Neuronal stem cell (in vitro differentiated cells): ENCODE measurements at regions not wholly inside any gene's neighbourhood (a gene's known extent, or its start where the extent isn't known, plus 50 kb on each side); places are given as distances from the start of the nearest gene placed in this dataset.
A peak's percentile ranks its signal among the peaks of the same experiment; 100 is the strongest.

Experiments
- DNase-seq: peaks from one replicate; pipeline ENCODE4 v3.0.0-alpha.2; 2013; ENCODE audit warnings: low spot score
- H2AFZ ChIP-seq: one replicate; pipeline ENCODE4 v1.6.1; 2013; ENCODE audit warnings: mild to moderate bottlenecking, low read length, inconsistent platforms
- H2AK5ac ChIP-seq: 2 replicates; pipeline ENCODE4 v1.6.1; 2013; ENCODE audit warnings: low read depth, mild to moderate bottlenecking, inconsistent platforms, low read length, moderate library complexity, mixed read lengths
- H2BK120ac ChIP-seq: 2 replicates; pipeline ENCODE4 v1.6.1; 2013; ENCODE audit warnings: low read depth, mild to moderate bottlenecking, inconsistent platforms, low read length, moderate library complexity, mixed read lengths
- H2BK12ac ChIP-seq: one replicate; pipeline ENCODE4 v1.6.1; 2013; ENCODE audit warnings: low read length, inconsistent platforms
- H2BK15ac ChIP-seq: 2 replicates; pipeline ENCODE4 v1.6.1; 2013; ENCODE audit warnings: mild to moderate bottlenecking, low read length, inconsistent platforms, mixed read lengths
- H2BK5ac ChIP-seq: one replicate; pipeline ENCODE4 v1.6.1; 2013; ENCODE audit warnings: inconsistent platforms, mild to moderate bottlenecking, low read length, moderate library complexity
- H3K14ac ChIP-seq: one replicate; pipeline ENCODE4 v1.6.1; 2013; ENCODE audit warnings: low read length, inconsistent platforms
- H3K18ac ChIP-seq: 2 replicates; pipeline ENCODE4 v1.6.1; 2013; ENCODE audit warnings: low read length, inconsistent platforms
- H3K23ac ChIP-seq: 2 replicates; pipeline ENCODE4 v1.6.1; 2013; ENCODE audit warnings: low read depth, mild to moderate bottlenecking, mixed read lengths, low read length, inconsistent platforms; ENCODE audit not compliant: poor library complexity
- H3K27ac ChIP-seq: replicated peaks from 3 replicates; pipeline ENCODE4 v1.5.1; 2013; ENCODE audit warnings: low read length, inconsistent platforms
- H3K27me3 ChIP-seq, 3 experiments: 2 replicates each; pipeline ENCODE4 v1.6.1; 2013; ENCODE audit warnings: low read length in 3 of 3, mild to moderate bottlenecking in 2 of 3, inconsistent platforms in 1 of 3, low read depth in 1 of 3, mixed read lengths in 1 of 3, moderate library complexity in 1 of 3; ENCODE audit not compliant: control insufficient read depth in 3 of 3, insufficient read depth in 3 of 3
- H3K36me3 ChIP-seq, 2 donors: replicated peaks in 1 of 2; 2 replicates each; pipeline ENCODE4 v1.6.1; 2013; ENCODE audit warnings: low read length in 2 of 2; ENCODE audit not compliant: control insufficient read depth in 2 of 2, insufficient read depth in 2 of 2
- H3K4ac ChIP-seq: 2 replicates; pipeline ENCODE4 v1.6.1; 2013; ENCODE audit warnings: inconsistent platforms, mild to moderate bottlenecking, low read length, moderate library complexity
- H3K4me1 ChIP-seq, 2 donors: 1 replicate in 1 of 2; 2 replicates in 1 of 2; pipeline ENCODE4 v1.6.1; 2013; ENCODE audit warnings: low read length in 2 of 2, low read depth in 1 of 2; ENCODE audit not compliant: control insufficient read depth in 2 of 2, insufficient read depth in 1 of 2
- H3K4me2 ChIP-seq: one replicate; pipeline ENCODE4 v1.6.1; 2013; ENCODE audit warnings: mild to moderate bottlenecking, low read length, inconsistent platforms; ENCODE audit not compliant: insufficient read depth, poor library complexity, severe bottlenecking
- H3K4me3 ChIP-seq, 2 donors: 2 replicates each; pipeline ENCODE4 v1.5.1; 2013; ENCODE audit warnings: low read length in 2 of 2, mild to moderate bottlenecking in 2 of 2, inconsistent platforms in 1 of 2, moderate library complexity in 1 of 2
- H3K79me1 ChIP-seq: one replicate; pipeline ENCODE4 v1.6.1; 2013; ENCODE audit warnings: low read depth, mild to moderate bottlenecking, inconsistent platforms, low read length, moderate library complexity
- H3K9ac ChIP-seq: one replicate; pipeline ENCODE4 v1.6.1; 2013; ENCODE audit warnings: mild to moderate bottlenecking, low read depth, low read length, inconsistent platforms; ENCODE audit not compliant: poor library complexity
- H3K9me3 ChIP-seq, 2 donors: replicated peaks in 1 of 2; 2 replicates each; pipeline versions ENCODE3 to v1.6.1; 2013; ENCODE audit warnings: low read length in 2 of 2, mild to moderate bottlenecking in 2 of 2, inconsistent platforms in 1 of 2, low read depth in 1 of 2, mixed read lengths in 1 of 2, moderate library complexity in 1 of 2; ENCODE audit not compliant: control insufficient read depth in 2 of 2, insufficient read depth in 1 of 2
- H4K8ac ChIP-seq: one replicate; pipeline ENCODE4 v1.6.1; 2013; ENCODE audit warnings: low read depth, mild to moderate bottlenecking, inconsistent platforms, low read length, moderate library complexity
- H4K91ac ChIP-seq: one replicate; pipeline ENCODE4 v1.6.1; 2013; ENCODE audit warnings: low read length, low read depth, mild to moderate bottlenecking, inconsistent platforms; ENCODE audit not compliant: poor library complexity
- WGBS, 2 donors: extraction: QIAGEN DNeasy Blood & Tissue Kit; methylation state at CpG; one replicate each; pipeline ENCODE4 v1.1.7; 2013; ENCODE audit warnings: missing lambda C conversion rate in 2 of 2, mixed read lengths in 1 of 2; ENCODE audit not compliant: insufficient read length in 2 of 2, insufficient replicate concordance in 1 of 2; ENCODE audit errors: extremely low coverage in 2 of 2; 5-methylcytosine and 5-hydroxymethylcytosine counted together

DNA sequence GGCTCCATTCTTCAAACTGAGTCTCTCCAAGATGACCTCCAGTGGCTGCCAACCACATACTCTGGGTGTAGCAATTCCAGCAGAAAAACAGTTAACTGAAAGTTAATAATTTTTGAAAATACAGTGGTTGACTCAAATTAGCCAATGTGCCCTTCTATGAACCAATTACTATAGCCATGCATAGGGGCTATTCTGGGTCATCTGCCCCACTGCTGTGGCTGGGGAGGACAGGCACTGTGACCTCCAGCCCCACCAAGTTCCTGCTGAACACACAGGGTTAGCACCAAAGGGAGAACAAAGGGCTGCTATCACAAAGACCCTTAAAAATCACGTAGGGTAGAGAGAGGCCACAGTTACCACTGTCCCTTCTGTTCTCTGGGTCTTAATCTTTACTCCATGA, 123.0 kb downstream of the IRS1 start:
- Histone ChIP-seq H3K23ac (no peak overlapping the region), H2BK12ac (no peak overlapping the region), H3K4me2 (no peak overlapping the region), H4K8ac (no peak overlapping the region), H3K36me3 (no peaks in the 10 kb centered on the region), H3K14ac (no peak overlapping the region), H2BK15ac (no peak overlapping the region), H2BK5ac (no peak overlapping the region), H3K27me3 (no peaks in the 10 kb centered on the region), H3K9ac (no peak overlapping the region), H3K18ac (peak overlapping the region; percentile 45), H3K27ac (no peak overlapping the region), H2BK120ac (no peak overlapping the region), H4K91ac (no peak overlapping the region), H3K4me1 (peaks cover 0 to 6% of the 10 kb centered on the region in 2 donors), H3K4ac (no peak overlapping the region), H3K9me3 (no peaks in the 10 kb centered on the region), H2AFZ (no peak overlapping the region), H2AK5ac (no peak overlapping the region), H3K4me3 (no peak overlapping the region), H3K79me1 (no peaks in the 10 kb centered on the region)
- WGBS, 2 donors = no CpG with 5 or more reads among the region's 1 CpG
- DNase-seq = no peak

DNA sequence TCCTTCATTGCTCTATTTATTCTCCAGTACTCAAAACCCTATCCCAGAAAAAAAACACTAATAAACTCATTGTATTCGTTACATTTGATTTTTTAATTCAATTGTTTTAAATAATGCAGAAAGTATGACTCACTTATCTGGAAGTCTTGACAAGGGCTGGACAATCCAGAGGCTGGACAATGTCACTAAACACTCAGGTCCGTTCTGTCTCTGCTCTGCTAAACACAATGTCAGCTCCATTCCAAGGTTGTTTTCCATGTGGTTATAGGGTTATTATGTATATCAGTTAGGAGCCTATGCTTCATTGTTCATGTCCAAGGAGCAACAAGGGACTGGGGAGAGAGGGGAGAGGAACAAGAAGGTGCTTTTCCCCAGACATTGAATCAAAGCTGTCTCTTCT, 125.5 kb downstream of the IRS1 start:
- no peak overlapping the region for H3K4ac ChIP-seq
- WGBS, 2 donors = no CpG with 5 or more reads among the region's 2 CpGs
- no peak overlapping the region for H2BK5ac ChIP-seq
- H3K4me3 ChIP-seq = no peak overlapping the region
- H4K8ac ChIP-seq = no peak overlapping the region
- no peaks in the 10 kb centered on the region for H3K9me3 ChIP-seq
- no peaks in the 10 kb centered on the region for H3K79me1 ChIP-seq
- H2BK15ac ChIP-seq = no peak overlapping the region
- no peak overlapping the region for H3K9ac ChIP-seq
- H3K27me3 ChIP-seq = no peaks in the 10 kb centered on the region
- H3K27ac ChIP-seq = no peak overlapping the region
- H2AFZ ChIP-seq = no peak overlapping the region
- no peak overlapping the region for H2BK12ac ChIP-seq
- DNase-seq = no peak
- peaks cover 6 to 12% of the 10 kb centered on the region in 2 donors for H3K4me1 ChIP-seq
- H3K36me3 ChIP-seq = no peaks in the 10 kb centered on the region
- no peak overlapping the region for H3K14ac ChIP-seq
- H3K4me2 ChIP-seq = no peak overlapping the region
- H3K23ac ChIP-seq = no peak overlapping the region
- no peak overlapping the region for H3K18ac ChIP-seq
- H2BK120ac ChIP-seq = no peak overlapping the region
- H2AK5ac ChIP-seq = no peak overlapping the region
- H4K91ac ChIP-seq = no peak overlapping the region

DNA sequence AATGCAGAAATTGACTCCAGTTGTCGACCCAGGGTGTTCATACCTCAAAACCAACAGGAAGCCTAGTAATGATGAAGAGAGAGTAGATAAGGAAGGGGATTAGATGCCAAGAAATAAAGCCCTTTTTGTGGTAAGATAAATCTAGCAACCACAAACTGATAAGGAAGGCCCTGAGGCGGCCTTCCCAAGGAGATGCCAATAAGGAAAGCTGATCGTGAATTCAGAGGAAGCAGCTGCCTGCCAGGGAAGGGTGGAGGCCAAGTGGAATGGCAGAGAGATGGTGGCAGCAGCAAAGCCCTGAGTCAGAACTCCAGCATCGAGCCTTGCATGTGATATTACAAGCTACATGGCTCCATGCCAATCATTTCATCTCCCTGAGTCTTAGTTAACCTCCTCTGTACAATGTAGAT, 126.3 kb downstream of the IRS1 start:
- WGBS, 2 donors = no CpG with 5 or more reads among the region's 4 CpGs
- DNase-seq = no peak
- H2BK5ac ChIP-seq = no peak overlapping the region
- no peak overlapping the region for H3K23ac ChIP-seq
- H3K14ac ChIP-seq = no peak overlapping the region
- no peaks in the 10 kb centered on the region for H3K9me3 ChIP-seq
- H3K27me3 ChIP-seq = no peaks in the 10 kb centered on the region
- no peaks in the 10 kb centered on the region for H3K79me1 ChIP-seq
- no peak overlapping the region for H3K4me2 ChIP-seq
- H2BK120ac ChIP-seq = no peak overlapping the region
- no peak overlapping the region for H2BK15ac ChIP-seq
- no peak overlapping the region for H2BK12ac ChIP-seq
- peaks cover 6 to 11% of the 10 kb centered on the region in 2 donors for H3K4me1 ChIP-seq
- no peak overlapping the region for H4K91ac ChIP-seq
- H3K27ac ChIP-seq = no peak overlapping the region
- H3K4ac ChIP-seq = no peak overlapping the region
- H3K36me3 ChIP-seq = no peaks in the 10 kb centered on the region
- peak overlapping the region; percentile 23 for H2AFZ ChIP-seq
- H3K18ac ChIP-seq = no peak overlapping the region
- no peak overlapping the region for H3K9ac ChIP-seq
- no peak overlapping the region for H4K8ac ChIP-seq
- H2AK5ac ChIP-seq = no peak overlapping the region
- no peak overlapping the region for H3K4me3 ChIP-seq

DNA sequence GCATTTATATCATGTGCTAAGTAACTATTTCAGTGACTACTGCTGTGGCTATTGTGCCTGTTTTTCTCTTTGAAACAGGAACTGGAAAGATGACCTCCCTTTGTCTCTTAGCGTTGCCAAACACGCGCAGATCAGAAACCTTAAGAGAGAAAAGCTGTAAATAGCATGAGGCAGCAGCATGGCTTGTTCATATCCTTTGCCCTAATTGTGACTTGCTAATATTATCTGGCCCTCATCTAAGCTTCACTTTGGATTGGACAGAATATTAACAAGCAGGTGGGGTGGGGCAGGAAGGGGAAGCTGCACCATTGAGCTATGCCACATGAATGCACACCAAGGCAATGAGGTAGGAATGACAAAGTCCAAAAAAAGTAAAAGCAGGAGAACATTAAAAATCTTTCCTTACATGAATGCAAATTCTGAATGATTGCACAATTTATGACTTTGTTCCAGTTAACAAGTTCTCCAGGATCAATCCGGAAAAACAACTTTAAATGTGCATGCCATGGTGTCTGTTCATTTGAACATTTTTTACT, 128.4 kb downstream of the IRS1 start:
- no peak overlapping the region for H3K23ac ChIP-seq

More for the DNA sequence above, 128.4 kb downstream of the IRS1 start:
- H3K14ac ChIP-seq = no peak overlapping the region
- no peak overlapping the region for H3K4ac ChIP-seq
- H2BK5ac ChIP-seq = no peak overlapping the region
- H2BK15ac ChIP-seq = no peak overlapping the region
- no peak overlapping the region for H3K18ac ChIP-seq
- H3K9ac ChIP-seq = no peak overlapping the region
- no peak overlapping the region for H3K4me3 ChIP-seq
- H4K91ac ChIP-seq = no peak overlapping the region
- H2BK12ac ChIP-seq = no peak overlapping the region
- H2AFZ ChIP-seq = peak overlapping the region; percentile 66
- H2BK120ac ChIP-seq = no peak overlapping the region
- peaks cover 6% of the 10 kb centered on the region in 2 donors for H3K4me1 ChIP-seq
- H3K36me3 ChIP-seq = no peaks in the 10 kb centered on the region
- no peak overlapping the region for H4K8ac ChIP-seq
- no peak for DNase-seq
- WGBS, 2 donors = no CpG with 5 or more reads among the region's 4 CpGs
- peak overlapping the region; percentile 23 for H3K27ac ChIP-seq
- H3K27me3 ChIP-seq = no peaks in the 10 kb centered on the region
- H3K79me1 ChIP-seq = no peaks in the 10 kb centered on the region
- H3K4me2 ChIP-seq = no peak overlapping the region
- no peaks in the 10 kb centered on the region for H3K9me3 ChIP-seq
- no peak overlapping the region for H2AK5ac ChIP-seq
